Neural cell (in vitro differentiated cells): ENCODE measurements at regions not wholly inside any gene's neighbourhood (a gene's known extent, or its start where the extent isn't known, plus 50 kb on each side); places are given as distances from the start of the nearest gene placed in this dataset.

Experiments used
- EP300 ChIP-seq: fragments of 450-650 bp; conservative IDR thresholded peaks from 2 replicates; pipeline ENCODE4 v1.6.1; 2014; ENCODE audit warnings: antibody characterized with exemption, mild to moderate bottlenecking, moderate library complexity; ENCODE audit not compliant: poor library complexity, severe bottlenecking
- EZH2 ChIP-seq: fragments of 200-600, 300-800 bp; shearing (Covaris generic), sonication (generic); IDR thresholded peaks from 2 replicates; pipeline ENCODE4 v1.6.1; 2014; ENCODE audit warnings: antibody characterized with exemption, low read length, borderline replicate concordance, mild to moderate bottlenecking; ENCODE audit not compliant: insufficient read depth, poor library complexity, severe bottlenecking
- MXI1 ChIP-seq: fragments of 450-650 bp; conservative IDR thresholded peaks from 2 replicates; pipeline ENCODE4 v1.6.1; 2014; ENCODE audit warnings: antibody characterized with exemption, mild to moderate bottlenecking; ENCODE audit not compliant: poor library complexity, severe bottlenecking
- POLR2AphosphoS5 ChIP-seq: IDR thresholded peaks from 2 replicates; pipeline ENCODE4 v1.6.1; 2012
- SMC3 ChIP-seq: fragments of 450-650 bp; conservative IDR thresholded peaks from 2 replicates; pipeline ENCODE4 v1.6.1; 2014; ENCODE audit warnings: antibody characterized with exemption, mild to moderate bottlenecking, moderate library complexity; ENCODE audit not compliant: poor library complexity
- TAF1 ChIP-seq: IDR thresholded peaks from 2 replicates; pipeline ENCODE4 v1.6.1; 2012; ENCODE audit warnings: low read depth
- TF ChIP-seq, protein P1 (sequence below): fragments of 450-650 bp; IDR thresholded peaks from 2 replicates; pipeline ENCODE4 v1.5.1; 2014; ENCODE audit warnings: antibody characterized with exemption, mild to moderate bottlenecking, moderate library complexity; ENCODE audit not compliant: poor library complexity, severe bottlenecking
- TF ChIP-seq, protein P2 (sequence below): IDR thresholded peaks from 2 replicates; pipeline ENCODE4 v1.6.1; 2012; ENCODE audit warnings: borderline replicate concordance

DNA sequence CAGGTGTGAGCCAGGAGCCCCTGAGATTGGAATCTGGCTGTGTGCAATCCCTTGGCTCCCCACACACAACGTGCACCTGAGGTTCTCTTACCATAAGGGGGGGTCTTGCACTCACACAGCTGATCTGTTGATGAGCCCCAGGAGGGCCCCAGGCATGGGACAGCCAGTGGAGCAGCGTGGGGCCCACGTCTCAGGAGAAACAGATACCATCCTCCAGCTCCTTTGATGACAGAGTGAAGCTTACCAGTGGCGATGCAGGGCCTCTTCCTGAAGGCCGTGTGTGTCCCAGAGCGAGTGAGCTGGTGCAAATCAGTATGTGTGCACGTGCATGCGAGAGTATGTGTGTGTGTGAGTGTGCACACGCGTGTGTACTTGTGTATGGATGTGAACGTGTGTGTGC is 287.4 kb downstream of the IRX1 start:
- TF ChIP-seq, protein P1, sequence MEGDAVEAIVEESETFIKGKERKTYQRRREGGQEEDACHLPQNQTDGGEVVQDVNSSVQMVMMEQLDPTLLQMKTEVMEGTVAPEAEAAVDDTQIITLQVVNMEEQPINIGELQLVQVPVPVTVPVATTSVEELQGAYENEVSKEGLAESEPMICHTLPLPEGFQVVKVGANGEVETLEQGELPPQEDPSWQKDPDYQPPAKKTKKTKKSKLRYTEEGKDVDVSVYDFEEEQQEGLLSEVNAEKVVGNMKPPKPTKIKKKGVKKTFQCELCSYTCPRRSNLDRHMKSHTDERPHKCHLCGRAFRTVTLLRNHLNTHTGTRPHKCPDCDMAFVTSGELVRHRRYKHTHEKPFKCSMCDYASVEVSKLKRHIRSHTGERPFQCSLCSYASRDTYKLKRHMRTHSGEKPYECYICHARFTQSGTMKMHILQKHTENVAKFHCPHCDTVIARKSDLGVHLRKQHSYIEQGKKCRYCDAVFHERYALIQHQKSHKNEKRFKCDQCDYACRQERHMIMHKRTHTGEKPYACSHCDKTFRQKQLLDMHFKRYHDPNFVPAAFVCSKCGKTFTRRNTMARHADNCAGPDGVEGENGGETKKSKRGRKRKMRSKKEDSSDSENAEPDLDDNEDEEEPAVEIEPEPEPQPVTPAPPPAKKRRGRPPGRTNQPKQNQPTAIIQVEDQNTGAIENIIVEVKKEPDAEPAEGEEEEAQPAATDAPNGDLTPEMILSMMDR, result no peak
- TF ChIP-seq MXI1 (no peak), EP300 (no peak), POLR2AphosphoS5 (no peak), EZH2 (no peak), TAF1 (no peak), SMC3 (no peak)
- TF ChIP-seq, protein P2, sequence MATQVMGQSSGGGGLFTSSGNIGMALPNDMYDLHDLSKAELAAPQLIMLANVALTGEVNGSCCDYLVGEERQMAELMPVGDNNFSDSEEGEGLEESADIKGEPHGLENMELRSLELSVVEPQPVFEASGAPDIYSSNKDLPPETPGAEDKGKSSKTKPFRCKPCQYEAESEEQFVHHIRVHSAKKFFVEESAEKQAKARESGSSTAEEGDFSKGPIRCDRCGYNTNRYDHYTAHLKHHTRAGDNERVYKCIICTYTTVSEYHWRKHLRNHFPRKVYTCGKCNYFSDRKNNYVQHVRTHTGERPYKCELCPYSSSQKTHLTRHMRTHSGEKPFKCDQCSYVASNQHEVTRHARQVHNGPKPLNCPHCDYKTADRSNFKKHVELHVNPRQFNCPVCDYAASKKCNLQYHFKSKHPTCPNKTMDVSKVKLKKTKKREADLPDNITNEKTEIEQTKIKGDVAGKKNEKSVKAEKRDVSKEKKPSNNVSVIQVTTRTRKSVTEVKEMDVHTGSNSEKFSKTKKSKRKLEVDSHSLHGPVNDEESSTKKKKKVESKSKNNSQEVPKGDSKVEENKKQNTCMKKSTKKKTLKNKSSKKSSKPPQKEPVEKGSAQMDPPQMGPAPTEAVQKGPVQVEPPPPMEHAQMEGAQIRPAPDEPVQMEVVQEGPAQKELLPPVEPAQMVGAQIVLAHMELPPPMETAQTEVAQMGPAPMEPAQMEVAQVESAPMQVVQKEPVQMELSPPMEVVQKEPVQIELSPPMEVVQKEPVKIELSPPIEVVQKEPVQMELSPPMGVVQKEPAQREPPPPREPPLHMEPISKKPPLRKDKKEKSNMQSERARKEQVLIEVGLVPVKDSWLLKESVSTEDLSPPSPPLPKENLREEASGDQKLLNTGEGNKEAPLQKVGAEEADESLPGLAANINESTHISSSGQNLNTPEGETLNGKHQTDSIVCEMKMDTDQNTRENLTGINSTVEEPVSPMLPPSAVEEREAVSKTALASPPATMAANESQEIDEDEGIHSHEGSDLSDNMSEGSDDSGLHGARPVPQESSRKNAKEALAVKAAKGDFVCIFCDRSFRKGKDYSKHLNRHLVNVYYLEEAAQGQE, result no peak
